HG02678 (cell line): ENCODE measurements at regions not wholly inside any gene's neighbourhood (a gene's known extent, or its start where the extent isn't known, plus 50 kb on each side); places are given as distances from the start of the nearest gene placed in this dataset.
"Not testable (repeated sequence)": the region's sequence is repeated elsewhere in the genome, so short reads cannot be mapped to it uniquely, and the experiment has no call there.

ENCODE experiments used
- ATAC-seq: cut with Tn5 transposase; IDR thresholded peaks from one replicate; pipeline ENCODE4 v1.9.1; 2021; ENCODE audit warnings: mild to moderate bottlenecking, moderate library complexity; ENCODE audit not compliant: unreplicated experiment

GRCh38 chr15:30688684-30689083, 62.8 kb downstream of the ARHGAP11B start:
- ATAC-seq: not testable (repeated sequence)

DNA sequence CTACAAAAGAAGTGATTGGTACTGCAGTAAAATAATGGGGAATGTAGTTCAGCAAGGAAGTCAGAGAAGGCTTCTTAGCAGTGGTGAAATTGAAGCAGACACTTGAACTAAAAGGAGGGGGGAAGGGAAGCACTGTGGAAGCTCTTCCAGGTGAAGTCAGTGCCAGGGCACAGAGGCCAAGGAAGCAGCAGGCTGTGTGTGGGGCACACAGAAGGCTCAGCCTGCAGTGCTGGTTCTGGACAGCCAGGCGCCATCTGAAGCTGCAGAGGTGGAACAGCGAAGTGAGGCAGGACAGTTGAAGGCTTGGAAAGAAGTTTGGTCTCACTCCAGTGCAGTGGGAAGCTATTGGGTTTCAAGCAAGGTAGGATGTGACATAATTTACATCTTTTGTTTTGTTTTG, 64.2 kb downstream of the ARHGAP11B start:
- not testable (repeated sequence) for ATAC-seq

GRCh38 chr15:30695811-30696210, 69.9 kb downstream of the ARHGAP11B start:
- ATAC-seq: not testable (repeated sequence)

GRCh38 chr15:30696439-30697314, 70.7 kb downstream of the ARHGAP11B start:
- ATAC-seq: peak; percentile 70

DNA sequence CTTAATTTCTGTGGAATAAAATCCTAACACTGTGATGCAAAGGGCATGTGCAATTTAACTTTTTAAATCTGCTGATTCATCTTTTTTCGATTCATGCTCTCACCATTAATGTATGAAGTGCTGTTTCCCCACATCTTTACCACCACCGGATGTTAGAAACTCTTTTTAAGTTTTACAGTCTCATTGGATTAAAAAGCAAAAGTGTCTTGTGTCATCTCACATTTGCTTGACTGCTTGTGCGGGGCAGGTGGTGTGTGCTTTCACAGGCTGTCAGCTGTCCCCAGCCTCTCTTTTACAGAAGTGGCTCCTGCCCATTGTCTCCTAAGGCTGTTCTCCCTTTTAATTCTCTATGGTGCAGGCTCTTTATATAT, 71.4 kb downstream of the ARHGAP11B start:
- ATAC-seq: peak; percentile 68

DNA sequence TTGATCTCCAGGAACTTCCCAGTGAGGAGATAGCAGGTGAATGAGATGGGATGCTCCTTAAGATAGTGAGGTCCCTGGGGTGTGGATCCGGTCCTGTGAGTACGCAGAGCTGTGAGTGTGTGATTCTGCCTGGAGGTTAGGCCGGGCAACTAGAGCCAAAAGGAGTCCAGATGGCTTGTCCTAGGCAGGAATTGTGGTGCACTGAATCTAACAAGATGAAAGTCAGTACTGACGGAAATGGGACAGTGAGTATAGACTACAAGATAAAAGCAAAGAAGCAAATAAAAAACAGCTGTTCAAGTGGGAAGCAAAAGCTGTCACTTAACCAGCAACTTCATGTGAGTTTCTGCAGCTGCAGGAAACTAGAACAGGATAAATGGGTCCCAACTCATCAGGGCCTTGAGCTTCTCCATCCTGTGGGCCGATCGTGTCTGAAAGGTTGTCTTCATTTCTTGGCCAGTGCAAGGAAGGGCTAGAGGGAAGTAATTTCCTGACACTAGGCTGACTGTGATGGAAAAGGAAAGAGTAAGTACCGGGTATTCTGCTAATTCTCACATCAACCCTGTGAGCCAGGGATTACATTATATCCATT, 74.2 kb downstream of the ARHGAP11B start:
- ATAC-seq: not testable (repeated sequence)

- ATAC-seq: not testable (repeated sequence)
Measured at GRCh38 chr15:30707976-30708685, 82.2 kb downstream of the ARHGAP11B start.

DNA sequence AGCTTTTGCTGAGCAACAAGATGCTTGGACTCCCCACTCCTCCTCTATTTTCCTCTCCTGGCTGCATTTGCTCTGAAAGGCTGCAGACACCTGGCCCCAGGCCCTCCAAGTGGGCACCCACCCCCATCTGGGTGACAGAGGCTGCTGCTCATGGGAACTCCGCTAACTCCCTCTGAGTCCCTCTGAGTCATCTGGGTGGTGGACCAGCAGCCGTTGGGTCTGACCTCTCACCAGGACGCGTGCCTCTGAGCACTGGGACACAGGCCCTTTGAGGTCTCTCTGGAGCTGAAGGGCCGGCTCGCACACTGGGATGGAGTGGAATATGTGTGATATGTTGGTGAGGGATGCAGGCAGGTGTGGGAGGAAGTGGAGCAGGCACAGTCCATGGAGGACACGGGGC, 82.9 kb downstream of the ARHGAP11B start:
- ATAC-seq: not testable (repeated sequence)

DNA sequence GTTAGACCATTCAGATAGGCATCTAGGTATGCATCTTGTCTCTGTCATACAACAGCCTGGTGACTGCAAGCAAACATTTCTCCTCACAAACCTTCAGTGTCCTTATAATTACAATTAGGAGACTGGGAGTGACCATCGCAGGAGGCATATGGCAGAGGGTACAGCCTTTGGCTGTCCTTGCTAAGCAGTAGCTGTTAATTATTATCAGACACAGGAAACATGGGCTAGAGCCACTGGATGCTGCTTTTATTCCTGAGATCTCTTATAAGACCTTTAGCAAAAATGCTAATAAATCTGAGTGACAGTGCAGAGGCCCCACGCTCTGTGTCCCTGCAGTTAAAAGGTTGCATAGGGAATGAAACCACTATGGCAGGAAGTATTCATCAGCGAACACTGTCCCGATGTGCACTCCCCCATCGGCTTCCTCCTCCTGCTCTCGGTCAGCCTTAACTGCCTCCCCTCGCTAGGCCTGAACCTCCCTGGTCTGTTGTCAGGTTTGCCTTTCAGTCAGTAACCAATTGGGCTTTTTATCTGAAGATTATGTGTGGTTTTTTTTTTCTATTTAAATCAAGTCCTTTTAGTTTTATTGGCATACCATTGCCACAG, 92.2 kb downstream of the ARHGAP11B start:
- peak; percentile 60 for ATAC-seq

DNA sequence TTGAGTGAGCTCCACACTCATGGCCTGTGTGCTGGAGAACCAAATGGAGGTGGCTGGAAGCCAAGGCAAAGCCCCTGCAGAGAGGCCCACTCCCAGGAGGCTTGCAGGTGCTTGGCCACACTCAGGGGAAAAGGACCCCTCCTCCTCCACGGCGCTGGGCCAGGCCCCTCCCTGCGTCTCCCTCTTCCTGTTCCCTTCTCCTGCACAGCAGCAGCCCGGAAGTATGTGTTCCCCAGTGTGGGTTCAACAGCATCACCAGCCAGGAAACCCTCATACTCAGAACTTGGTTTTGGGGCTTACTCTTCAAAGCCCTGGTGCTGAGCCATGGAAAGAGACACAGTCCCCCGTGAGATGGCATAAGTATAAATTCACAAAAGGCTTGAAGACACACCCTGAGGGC, 93.4 kb downstream of the ARHGAP11B start:
- not testable (repeated sequence) for ATAC-seq

- not testable (repeated sequence) for ATAC-seq
Measured at GRCh38 chr15:30720825-30721224, 94.9 kb downstream of the ARHGAP11B start.

DNA sequence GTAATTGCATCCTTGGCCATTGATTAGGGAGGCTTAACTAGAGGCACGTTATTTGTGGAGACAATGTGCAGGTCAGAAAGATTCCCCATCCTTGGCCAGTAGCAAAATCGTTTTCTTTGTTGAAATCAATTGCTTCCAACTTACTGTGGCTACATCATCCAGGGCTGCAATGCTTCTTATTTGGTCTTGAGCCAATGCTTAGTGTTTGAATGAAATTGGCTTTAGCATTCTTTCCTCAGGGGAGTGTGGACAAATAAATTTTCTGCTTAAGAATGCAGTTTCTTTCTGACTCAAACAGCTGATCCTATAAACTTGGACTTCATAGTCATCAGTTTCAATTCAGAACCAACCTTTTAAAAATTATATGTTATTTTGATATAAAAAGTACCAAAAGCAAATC, 95.6 kb downstream of the ARHGAP11B start:
- ATAC-seq: not testable (repeated sequence)

GRCh38 chr15:30723540-30724175, 97.7 kb downstream of the ARHGAP11B start:
- not testable (repeated sequence) for ATAC-seq

- not testable (repeated sequence) for ATAC-seq
Measured at GRCh38 chr15:30729880-30730590, 104.1 kb downstream of the ARHGAP11B start.

DNA sequence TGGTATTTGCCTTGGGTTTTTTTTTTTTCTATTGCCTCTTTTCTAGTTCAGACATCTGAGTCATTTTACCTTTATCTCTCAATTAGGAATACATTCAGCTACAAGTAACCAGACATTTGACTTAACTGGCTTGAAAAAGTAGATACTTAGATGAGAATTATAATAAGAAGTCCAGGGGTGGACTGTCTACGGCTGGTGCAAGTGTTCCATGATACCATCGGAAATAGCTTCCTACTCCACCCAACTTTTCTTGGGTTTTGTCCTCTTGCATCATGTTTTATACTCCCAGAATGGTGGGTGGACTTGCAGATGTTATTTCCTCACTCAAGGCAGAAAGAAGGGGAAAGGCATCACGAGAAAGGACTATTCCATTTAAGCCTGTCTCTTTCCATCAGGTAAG, 104.7 kb downstream of the ARHGAP11B start:
- not testable (repeated sequence) for ATAC-seq

DNA sequence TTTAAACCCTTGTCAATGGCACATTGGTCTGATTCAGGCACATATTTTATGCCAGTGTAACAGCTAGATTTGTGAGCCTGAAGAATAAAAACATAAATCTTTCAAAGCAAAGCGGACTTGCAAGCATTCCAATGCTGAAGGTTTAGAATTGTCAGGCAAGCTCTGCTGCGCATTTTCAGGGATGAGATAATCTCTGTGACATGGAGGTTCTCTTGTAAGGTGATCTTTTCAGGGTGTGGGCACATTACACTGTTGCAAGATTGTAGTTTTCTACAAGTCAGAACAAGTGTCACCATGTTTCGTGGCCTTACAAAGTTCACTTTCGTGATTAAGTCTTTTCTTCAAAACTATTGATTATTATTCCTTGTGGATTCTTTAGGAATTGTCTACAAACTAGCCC, 106.2 kb downstream of the ARHGAP11B start:
- ATAC-seq: not testable (repeated sequence)

DNA sequence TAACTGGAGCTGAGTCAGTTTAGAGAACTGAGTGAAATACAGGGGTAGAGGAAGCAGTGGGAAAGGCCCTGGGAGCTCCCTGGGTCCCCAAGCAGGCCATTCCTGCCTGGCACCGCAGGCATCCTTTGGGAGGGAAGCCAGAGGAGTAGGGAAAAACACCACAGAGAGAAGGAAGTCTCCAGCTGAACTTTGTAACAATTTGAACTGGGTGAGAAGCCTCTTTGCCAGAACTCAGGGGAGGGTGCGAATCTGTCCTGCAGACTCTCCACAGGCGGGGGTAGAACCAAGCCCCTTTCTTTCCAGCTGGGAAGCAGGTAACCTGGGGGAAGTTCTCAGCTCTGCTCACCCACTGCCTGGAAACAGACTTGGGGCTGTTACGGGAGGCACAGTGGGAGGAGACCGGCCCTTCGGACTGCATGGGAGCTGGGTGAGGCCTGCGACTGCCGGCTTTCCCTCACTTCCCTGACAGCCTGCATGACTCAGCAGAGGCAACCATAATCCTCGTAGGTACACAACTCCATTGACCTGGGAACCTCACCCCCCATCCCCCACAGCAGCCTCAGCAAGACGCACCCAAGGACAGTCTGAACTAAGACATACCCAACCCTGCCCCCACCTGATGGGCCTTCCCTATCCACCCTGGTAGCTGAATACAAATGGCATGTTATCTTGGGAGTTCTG, 110.1 kb downstream of the ARHGAP11B start:
- not testable (repeated sequence) for ATAC-seq

DNA sequence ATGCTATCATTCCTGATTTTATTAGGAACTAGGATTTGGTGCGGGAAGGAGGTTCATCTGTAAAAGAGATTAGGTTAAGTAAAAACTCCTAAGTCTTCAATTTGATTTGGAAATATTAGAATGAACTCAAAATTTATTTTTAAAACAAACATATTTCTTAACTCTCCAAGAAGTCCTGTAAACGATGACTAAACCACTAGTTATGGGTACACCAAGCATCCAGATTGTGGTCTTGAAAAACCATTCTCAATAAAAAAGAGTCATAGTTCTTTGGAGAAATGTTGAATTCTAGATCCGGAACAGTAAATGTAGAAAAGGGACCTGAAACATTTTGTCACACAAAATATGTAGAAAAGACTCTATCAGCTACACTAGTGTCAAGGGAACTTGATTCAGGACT, 116.9 kb downstream of the ARHGAP11B start:
- not testable (repeated sequence) for ATAC-seq

DNA sequence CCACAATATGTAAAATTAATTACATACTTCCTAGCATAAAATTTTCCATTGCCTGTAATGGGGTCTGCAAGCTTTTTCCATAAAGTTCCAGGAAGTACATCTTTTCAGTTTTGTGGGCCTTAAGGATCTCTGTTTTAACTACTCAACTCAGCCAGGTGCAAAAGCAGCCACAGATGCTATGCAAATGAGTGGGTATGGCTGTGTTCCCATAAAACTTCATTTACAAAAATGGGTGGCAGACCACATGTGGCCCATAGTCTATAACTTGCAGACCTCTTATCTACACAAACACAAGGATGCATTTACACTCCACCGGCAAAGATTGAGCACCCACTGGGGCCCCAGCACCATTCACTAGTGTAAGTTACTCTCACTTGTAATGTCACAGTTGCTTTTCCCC, 123.1 kb downstream of the ARHGAP11B start:
- not testable (repeated sequence) for ATAC-seq
